Posterior vena cava (tissue), 2 donors: ENCODE measurements at regions not wholly inside any gene's neighbourhood (a gene's known extent, or its start where the extent isn't known, plus 50 kb on each side); places are given as distances from the start of the nearest gene placed in this dataset.

Experiments used
- DNase-seq: peaks from one replicate; pipeline ENCODE4 v3.0.0-alpha.2; 2020; ENCODE audit warnings: low spot score
- intact Hi-C, 2 donors: fragments of 100-400 bp; cut with DNase I; formaldehyde crosslinking; loops; one replicate each; pipeline versions ENCODE4 v1.14.1 to v1.14.2; 2022 to 2023
- donor health status: DM: yes; HTN: yes; CAD: no.
- donor health status: DM: yes; HTN: yes; CAD: no.

GRCh38 chr13:39149896-39150295 is 111.6 kb downstream of the NHLRC3 start:
- DNase-seq, result no peak
- intact Hi-C loops, result loop anchor here (5.0 to 10.0 kb wide), 3 partner anchors 115 to 462 kb away; partner anchors contain the start of gene LHFPL6 (in 1 of the 2)

GRCh38 chr13:39154041-39154440 is 115.8 kb downstream of the NHLRC3 start:
- intact Hi-C loops, result no loop called here
- DNase-seq, result no peak

- intact Hi-C loops, result no loop called here
- no peak for DNase-seq
These were observed 121.1 kb downstream of the NHLRC3 start for GRCh38 chr13:39159393-39159792.

DNA sequence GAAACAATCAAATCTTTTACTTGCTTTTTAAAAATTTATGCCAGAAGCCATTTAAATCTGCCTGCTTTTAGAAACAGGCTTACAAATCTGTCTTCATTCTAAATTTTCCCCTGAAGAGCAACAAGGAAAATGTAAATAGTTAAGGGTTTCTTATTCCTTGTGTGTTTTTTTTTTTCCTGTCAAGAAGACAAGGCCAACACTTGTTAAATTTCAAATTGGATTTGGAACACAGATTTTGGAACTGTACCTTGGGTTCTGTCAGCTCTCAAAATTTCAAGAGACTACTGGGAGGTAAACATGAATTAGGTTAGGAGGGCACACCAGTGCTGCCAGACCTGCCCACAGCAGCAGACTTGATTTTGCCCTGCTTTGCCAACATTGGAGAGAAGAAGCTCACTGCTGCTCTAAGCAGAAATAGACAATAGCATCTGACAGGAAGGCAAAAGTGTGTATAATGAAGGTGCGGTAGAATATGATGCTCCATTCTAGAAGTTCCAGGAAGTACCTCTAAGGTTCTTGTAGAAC is 121.7 kb downstream of the NHLRC3 start:
- intact Hi-C loops, result no loop called here
- DNase-seq, result no peak

DNA sequence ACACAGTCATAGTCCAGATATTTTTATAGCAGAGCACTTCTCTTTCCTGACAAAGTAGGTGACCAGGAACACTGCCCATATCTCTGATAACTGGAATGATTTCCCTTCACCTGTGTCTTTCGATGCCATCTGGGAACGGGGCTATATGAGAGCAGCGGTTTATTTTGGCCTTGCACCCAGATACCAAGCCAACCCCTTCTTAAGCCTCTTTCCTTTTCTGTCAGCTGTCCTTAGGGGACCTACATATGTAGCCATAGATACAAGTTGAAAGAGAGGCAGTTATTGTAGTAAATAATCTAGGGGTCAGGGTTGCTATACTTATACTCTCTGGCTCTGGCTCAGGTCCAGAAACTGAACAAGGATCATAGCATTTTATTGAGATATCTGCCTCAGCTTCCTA is 128.8 kb downstream of the NHLRC3 start:
- intact Hi-C loops, result loop anchor here in 1 of 2 donors (5.0 kb wide), 1 partner anchor 340 kb away; no protein-coding TSS in a partner anchor
- no peak for DNase-seq

DNA sequence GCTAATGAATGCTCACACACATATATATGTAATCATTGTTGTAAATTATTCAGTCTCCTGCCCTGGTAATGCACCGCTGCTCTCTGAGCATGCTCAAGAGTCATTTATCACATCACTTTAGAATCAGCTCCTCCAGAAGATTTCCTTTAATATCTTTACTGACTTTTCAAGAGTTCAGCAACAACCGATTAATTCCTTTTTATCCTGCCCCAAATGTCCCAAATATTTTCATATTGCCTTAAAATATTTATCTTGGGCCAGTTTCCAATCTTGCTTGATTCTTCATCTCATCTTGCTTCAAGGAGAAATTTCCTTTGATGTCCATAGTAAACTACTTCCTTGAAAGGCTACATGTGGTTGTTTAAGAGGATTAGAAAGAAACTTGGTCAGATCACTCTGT is 132.5 kb downstream of the NHLRC3 start:
- intact Hi-C loops, result no loop called here
- DNase-seq, result no peak

DNA sequence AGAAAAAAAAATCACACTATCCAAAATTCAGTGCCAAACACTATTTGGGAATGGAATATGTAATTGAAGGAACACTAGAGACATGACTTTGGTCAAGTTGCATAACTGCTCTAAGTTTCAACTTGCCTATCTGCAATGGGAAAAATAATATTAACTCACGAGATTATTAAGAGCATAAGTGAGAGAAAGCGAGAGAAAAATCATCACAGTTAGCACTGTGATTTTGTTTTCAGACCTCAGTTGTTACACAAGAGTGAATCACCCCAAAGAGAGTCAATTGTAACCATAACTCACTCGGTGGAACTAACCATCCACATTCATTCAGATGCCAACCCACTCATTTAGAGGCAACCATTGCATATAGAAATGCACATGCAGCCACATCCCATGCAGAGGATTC is 147.1 kb downstream of the NHLRC3 start:
- intact Hi-C loops, result no loop called here
- no peak for DNase-seq

DNA sequence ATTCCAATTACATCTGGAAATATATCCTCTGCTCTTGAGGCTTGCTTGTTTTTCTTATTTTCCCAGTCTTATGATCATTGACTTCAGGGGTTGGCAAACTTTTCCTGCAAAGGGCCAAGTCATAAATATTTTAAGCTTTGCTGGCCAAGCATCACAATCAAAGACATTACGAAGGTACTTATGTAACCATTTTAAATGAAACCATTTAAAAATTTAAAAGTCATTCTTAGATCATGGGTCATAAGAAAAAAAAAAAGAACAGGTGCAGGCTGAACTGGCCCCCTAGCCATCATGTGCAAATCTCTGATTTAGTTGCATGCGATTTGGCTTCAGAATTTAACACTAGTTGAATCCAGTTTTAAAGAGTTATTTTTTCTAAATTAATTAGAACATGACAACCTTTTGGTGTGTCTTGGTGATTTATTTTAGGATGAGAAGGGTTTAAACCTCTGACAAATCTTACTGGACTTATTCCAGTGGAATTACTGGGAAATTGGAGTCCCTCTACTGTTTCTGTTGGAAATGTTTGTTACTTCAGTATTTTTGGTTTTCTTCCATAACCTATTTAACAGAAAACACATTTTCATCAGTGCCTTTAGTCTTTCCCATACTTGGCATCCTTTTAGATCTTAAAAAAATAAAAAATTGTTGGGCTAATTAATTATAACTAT is 148.1 kb downstream of the NHLRC3 start:
- intact Hi-C loops, result no loop called here
- DNase-seq, result no peak

GRCh38 chr13:39189778-39190177 is 151.5 kb downstream of the NHLRC3 start:
- intact Hi-C loops, result no loop called here
- no peak for DNase-seq

DNA sequence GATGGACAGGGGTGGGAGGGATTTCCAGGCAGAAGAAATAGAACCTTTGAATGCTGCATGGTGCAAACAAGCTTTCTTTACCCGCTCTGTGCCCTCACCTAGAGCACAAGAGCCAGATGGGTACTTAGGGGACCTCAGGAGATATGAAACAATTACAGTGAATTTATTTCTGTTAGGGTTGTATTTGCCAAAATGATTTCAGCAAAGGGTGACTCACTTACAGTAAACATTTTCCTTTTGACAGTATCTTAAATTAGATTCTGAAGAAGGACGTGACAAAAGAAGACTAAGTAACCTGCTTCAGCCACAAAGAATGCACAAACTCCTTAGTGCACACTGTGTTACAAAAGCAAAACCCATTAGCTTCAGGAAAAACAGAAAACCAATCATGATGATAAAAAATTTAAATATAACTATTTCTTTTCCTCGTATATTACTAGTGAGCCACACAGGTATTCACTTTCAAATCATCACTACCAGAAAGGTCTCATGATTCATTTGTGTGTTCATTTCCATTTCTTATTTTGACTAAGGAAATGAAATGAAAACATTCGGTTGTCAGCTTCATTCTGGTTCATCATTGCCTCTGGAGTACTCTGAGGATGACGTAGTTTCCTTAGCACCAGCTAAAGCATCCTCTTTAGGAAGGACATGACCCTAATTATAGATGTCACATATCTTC is 158.8 kb downstream of the NHLRC3 start:
- intact Hi-C loops, result no loop called here
- DNase-seq, result no peak

- intact Hi-C loops, result no loop called here
These were observed 159.4 kb downstream of the NHLRC3 start for GRCh38 chr13:39197647-39198007.

DNA sequence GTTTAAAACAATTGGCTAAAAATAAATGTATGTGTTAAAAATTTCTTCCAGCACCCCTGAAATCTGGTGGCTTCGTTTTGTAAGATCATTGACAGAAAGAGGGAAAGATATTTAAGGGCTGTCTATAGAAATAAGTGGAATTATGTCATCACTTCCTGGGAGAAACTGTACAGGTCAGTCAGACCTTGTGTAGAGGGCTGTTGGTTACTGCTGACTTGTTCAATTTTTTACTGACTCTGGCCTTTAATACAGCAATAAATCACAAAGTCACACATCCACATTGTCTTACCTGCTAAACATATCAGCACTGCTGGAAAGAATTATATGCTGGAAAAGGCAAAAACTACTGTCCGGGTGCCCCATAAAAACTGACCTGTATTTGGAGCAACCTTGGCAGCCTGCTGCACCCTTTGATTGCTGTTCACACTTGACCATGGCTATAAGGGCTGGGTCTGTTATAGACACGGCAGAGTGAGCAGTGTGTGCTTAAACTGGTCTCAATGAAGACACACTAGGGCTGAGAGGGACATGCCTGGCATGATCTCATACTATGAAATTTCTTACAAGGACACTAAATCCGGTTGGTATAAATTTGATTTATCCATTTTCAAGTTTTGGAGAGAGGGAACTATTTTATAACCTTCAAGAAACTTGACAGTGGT is 162.1 kb downstream of the NHLRC3 start:
- no peak for DNase-seq
- intact Hi-C loops, result loop anchor here in 1 of 2 donors (2.0 kb wide), 1 partner anchor 38 kb away; no protein-coding TSS in a partner anchor

More at GRCh38 chr13:39197647-39198007, 159.4 kb downstream of the NHLRC3 start:
- DNase-seq, result no peak

- no peak for DNase-seq
- intact Hi-C loops, result loop anchor here in 1 of 2 donors (2.0 kb wide), 1 partner anchor 38 kb away; no protein-coding TSS in a partner anchor
These were observed 162.9 kb downstream of the NHLRC3 start for GRCh38 chr13:39201180-39201579.

- no peak for DNase-seq
- intact Hi-C loops, result no loop called here
These were observed 164.5 kb downstream of the NHLRC3 start for GRCh38 chr13:39202746-39203145.

- intact Hi-C loops, result no loop called here
These were observed 170.4 kb downstream of the NHLRC3 start for GRCh38 chr13:39208636-39209035.

DNA sequence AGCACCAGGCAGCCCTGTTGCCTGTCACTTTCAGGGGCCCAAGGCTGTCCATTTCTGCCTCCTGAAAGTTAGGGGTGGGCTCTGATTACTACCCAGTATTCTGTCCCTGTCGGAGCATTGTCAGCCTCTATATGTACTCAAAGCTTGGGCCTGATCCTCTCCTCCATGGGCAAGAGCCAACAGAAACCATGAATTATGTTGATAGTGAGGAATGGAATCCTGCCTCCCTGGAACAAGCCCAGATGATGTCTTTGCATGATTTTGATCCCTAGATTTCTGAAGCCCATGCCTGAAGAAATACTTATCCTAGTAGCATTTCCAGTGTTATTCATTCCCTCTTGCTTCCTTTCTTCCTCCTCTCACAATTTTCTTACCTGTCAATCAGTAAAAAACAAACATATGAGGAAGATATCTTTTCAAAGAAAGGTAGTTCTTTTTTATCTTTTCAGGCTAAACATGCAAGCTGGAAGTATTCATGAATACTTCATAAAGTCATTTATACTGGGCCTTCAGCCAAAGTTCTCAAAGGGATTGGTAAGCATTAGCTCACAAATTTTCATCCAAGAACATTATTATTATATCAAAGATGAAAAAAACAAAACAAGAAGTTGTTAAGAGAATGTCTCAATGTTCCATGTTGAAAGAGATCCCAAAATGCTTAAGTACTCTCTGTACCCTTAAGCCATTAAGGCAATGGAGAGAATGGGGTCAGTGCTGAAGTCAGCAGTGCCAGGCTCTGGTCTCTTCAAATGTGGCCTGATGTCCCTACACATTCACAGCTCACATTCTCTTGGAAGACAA is 171.7 kb downstream of the NHLRC3 start:
- intact Hi-C loops, result no loop called here
- no peak for DNase-seq

More at GRCh38 chr13:39208636-39209035, 170.4 kb downstream of the NHLRC3 start:
- no peak for DNase-seq

- no peak for DNase-seq
- intact Hi-C loops, result no loop called here
These were observed 172.8 kb downstream of the NHLRC3 start for GRCh38 chr13:39210961-39211534.

DNA sequence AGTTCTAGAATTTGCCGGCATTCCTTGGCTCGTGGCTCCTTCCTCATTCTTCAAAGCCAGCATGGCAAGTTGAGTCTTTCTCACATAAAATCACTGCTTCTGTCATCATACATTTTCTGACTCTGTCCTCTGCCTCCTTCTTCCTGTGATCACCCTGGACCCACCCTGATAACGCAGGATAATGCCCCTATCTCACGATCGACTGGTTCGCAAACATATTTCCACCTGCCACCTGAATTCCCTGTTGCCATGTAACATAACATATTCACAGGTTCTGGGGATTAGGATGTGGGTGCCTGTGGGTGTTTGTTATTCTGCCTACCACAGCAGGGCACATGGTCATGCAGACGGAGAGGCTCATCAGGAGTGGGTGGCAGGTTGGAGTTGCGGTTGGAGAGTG is 177.7 kb downstream of the NHLRC3 start:
- intact Hi-C loops, result no loop called here
- no peak for DNase-seq

DNA sequence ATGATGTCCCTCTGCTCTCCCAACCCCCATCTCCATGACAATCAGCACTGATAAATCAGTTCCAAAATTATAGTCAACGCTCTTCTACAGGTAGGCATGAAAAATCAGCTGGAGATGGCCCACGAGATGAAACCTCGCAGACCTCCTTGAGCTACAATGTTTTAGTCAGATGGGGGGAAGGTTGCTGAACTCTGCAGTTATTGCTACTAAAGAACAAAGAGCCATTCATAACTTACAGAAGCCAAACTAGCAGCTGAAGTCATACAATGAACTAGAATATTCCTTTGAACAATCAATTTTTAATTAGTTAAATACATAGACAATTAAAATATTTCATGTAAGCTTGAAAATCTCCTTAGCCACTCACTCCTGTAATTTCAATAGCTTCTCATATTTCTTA is 179.2 kb downstream of the NHLRC3 start:
- intact Hi-C loops, result no loop called here
- DNase-seq, result no peak
